Hematopoietic multipotent progenitor cell treated with erythropoietin and hydrocortisone succinate and interleukin-3 and kit ligand, for 8 days (in vitro differentiated cells): ENCODE measurements at regions not wholly inside any gene's neighbourhood (a gene's known extent, or its start where the extent isn't known, plus 50 kb on each side); places are given as distances from the start of the nearest gene placed in this dataset.

ENCODE experiments used
- DNase-seq: peaks from one replicate; pipeline ENCODE4 v3.0.0-alpha.2; 2015

DNA sequence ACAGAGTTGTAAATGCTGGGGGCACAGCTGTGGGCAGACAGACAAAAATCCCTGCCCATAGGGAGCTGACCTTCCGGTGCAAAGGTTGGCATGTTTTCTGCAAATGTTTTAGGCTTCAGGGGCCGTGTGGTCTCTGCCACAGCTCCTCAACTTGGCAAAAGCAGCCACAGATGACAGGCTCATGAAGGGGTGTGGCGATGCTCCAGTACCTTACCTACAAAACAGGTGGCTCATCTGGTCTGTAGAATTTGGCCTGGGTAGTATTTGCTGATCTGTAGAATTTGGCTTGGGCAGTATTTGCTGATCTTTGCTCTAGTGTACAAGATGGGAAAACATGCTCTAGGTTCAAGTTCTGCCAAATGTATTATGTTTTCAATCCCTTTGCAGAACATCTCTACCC, 283.9 kb downstream of the GADD45G start:
- no peak for DNase-seq

DNA sequence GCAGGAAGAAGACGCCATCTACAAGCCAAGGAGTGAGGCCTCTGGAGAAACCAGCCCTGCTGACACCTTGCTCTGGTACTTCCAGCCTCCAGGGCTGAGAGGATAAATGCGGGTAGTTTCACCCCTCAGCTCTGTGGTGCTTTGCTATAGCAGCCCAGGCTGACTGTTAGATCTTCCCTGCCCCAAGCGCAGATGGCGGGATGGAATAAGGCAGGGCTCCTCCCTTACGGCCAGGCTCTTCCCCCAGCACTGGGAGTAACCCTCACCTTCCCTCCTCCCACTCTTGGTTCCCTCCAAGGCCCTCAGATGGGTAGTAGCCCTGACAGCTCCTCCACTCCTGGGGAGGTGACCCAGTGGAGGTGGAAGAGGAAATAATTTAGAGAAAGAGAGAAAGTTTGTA, 285.1 kb downstream of the GADD45G start:
- DNase-seq = no peak

DNA sequence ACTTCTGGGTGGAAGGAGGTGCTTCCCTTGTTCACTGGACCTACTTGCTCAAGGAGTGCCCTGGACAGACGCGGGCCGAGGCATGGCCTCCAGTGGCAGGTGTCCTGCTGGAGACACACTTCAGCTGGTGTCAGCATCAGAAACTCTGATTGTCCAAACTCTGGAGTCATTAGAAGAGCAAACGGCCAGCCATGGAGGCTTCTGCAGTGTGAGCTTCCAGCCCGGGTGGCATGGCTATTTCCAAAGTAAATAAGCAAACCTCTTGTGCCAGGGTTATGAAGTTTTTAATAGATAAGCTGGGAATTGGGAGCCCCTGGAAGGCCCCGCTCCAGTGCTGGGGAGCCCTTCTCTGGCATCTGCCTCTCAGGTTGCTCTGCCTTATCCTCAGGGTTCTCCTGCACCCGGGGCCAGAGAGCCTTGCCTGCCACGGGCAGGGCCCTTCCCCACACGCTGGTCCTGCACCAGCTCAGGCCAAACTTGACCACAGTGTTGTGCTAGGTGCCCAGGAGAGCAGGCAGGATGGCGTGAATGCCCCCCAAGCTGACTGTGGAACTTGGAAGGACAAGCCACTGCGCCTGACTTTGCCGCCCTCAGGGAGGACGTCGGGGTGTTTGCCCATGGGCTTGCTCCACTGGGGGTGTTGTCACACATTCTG, 285.6 kb downstream of the GADD45G start:
- no peak for DNase-seq

DNA sequence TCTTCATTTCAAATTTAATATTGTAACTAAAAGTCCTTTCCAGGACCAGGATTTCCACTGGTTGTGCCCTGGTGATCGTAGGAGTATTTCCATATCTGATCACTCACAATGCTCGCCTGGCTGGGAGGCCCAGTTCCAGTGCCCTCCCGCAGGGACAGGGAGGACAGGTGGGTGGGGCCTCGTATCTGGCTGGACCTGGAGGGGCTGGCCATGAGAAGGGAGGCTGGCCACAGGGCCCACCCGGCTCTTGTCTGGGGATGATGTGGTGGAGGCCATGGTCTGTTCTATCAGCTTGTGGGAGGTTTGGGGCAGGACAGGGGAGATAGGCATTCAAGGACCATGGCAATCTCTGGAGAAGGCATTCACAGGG, 286.4 kb downstream of the GADD45G start:
- no peak for DNase-seq

DNA sequence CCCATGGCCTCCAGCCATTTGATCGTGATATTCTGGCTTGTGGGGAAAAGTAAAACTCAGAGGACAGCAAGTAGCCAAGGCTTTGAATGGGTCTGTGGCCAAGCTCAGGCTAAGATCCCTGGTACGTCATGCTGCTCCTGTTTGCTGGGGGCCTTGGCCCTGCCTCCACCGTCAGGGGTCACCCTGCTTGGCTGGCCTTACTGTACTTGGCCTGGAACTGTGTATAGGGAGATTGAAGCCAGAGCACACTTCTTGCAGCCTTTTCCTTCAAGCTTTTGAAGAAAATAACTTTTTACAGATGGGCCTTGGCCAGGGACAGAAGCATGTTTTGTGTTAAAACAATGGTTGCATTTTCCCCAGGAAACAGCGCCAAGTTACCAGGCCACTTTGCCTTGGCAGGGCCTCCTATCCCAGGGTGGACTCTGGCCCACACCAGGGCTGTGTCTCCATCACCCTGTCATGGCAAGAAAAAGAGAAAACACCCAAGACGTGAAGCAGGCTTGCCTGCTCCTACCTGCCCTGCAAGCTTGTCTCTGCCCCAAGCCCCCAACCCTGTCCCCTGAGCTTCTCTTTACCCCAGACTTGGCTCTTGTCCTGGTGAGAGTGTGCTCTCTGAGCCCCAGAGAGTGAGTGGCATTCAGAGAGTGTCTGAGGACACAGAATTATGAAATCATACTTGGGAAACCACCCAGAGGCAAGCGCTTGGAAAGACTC, 286.9 kb downstream of the GADD45G start:
- DNase-seq = no peak

DNA sequence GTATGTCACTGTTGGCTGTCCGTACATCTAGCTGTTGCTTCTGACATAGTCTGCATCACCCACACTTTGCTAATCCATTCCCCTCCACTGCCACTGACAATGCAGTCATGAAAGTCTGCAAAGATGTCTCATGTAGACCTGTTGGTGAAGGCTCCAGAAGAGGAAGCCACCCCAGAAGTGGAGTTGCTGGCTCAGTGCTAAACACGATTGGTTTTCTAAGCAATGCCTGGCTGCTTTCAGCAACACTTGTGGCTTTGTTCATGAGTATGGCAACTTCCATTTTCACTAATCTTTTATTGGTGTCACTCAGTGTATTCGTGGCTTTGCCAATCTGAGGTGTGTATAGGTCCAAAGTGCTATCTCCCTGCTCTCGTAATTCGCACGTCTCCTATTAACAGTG, 288.1 kb downstream of the GADD45G start:
- DNase-seq = no peak

DNA sequence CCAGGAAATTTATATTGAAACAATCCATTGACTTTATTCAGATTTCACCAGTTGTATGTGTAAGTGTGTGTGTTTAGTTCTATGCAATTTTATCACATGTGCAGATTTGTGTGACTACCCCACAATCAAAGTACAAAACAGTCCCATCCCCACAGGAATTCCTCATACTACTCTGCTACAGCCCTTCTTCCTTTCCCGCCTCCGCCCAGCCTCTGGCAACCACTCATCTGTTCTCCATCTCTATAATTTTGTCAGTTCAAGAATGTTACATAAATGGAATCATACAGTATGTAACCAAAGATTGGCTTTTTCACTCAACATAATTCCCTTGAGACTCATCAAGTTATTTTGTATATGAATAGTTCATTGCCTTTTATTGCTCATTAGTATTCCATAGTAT, 289.1 kb downstream of the GADD45G start:
- no peak for DNase-seq

DNA sequence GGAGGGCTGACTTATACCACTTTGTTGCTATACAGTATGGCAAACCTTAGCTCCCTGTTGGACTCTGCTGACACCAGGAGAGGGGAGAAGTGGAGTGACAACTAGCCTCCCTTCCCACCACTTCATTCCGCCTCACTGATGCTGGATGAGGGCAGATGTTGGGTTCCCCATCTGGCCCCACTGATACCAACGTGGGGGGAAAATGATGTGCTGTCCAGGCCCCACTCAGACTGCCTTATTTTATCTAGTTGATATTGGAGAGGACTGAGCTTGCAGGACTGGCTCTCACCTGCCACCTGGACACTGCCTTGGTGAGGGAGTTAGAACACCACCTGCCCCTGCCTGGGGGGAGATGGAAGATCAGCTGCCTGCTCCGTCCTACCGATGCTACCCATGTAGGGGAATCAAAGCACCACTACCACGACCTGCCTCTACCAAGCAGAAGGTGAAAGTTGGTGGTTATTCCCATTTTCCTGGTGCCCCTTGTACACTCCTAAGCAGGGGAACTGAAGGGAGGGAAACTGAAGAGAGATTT, 292.1 kb downstream of the GADD45G start:
- DNase-seq = no peak

DNA sequence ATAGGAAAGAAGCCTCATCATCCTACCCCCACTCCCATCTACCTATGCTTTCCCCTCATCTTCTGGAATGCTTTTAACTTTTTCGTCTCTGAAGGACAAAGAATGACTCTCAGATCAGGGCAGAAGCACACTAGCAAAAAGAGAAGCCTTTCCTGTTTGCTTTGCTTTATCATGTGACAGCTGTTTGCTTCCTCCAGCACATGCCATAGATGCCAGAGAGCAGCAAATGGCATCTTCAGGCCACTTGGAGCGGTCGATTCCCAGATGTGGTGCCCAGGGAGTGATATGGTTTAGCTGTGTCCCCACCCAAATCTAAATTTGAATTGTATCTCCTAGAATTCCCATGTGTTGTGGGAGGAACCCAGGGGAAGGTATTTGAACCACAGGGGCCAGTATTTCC, 294.8 kb downstream of the GADD45G start:
- no peak for DNase-seq

DNA sequence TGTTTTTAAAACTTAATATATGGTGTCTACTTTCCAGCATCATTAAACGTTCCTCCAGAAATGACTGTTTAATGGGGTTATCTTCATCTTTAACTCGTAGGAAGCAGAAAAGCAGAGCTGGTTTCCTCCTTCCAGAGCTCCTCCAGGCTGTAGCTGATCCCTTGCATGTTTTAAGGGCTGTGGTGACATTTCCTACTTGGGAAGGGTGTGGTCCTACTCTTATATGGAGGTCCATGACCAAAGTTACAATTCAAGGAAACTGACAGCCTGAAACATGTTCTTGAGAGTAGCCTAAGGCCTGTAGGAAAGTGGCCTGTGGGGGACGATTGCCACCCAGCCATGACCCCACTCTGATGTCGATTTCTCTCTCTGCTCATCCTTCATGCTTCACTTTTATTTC, 297.1 kb downstream of the GADD45G start:
- no peak for DNase-seq

DNA sequence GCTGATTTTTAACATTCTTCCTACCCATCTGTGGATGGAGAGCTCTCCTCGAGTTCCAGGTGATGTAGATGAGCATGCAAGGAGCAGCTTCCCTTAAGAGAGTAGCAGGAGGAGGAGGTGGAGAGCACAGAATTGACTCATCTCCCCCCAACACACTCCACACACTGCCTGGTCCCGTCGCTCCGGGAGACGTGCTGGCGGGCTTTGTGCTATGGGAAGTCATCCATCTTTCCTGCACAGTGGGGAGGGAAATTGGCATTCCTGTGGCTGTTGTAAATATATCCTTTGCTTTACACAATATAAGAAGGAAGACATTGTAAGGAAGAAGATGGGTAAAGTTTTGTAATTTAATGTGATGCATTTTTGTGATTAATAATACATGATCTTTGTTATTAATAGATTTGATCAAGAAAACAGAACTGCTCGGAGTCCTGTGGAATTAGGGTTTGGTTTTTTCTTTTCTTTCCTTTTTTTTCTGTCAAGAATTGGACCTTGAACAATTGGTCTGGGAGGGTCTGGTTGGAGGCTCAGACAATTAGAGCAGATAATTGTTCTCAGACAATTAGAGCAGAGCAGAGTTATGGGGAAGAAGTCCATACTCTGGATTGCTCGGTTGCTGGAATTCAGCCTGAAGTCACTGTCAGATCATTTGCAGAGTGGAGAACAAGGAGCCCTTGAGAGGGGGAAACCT, 297.8 kb downstream of the GADD45G start:
- no peak for DNase-seq

DNA sequence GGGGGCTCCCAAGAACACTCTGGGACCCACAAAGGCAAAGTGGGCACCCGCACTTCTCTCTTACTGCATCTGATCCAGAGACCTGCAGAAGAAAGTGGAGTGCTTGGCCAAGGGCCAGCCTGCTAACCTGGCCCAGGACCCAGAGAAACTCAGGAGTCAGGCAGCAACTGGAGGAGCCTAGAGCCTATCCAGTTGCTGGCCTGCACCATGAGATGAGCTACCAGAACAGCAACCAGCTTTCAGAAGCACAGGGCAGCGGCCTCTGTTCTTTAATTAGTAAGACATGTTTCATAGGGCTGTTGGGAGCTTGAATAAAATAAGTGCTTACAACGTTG, 298.3 kb downstream of the GADD45G start:
- no peak for DNase-seq

DNA sequence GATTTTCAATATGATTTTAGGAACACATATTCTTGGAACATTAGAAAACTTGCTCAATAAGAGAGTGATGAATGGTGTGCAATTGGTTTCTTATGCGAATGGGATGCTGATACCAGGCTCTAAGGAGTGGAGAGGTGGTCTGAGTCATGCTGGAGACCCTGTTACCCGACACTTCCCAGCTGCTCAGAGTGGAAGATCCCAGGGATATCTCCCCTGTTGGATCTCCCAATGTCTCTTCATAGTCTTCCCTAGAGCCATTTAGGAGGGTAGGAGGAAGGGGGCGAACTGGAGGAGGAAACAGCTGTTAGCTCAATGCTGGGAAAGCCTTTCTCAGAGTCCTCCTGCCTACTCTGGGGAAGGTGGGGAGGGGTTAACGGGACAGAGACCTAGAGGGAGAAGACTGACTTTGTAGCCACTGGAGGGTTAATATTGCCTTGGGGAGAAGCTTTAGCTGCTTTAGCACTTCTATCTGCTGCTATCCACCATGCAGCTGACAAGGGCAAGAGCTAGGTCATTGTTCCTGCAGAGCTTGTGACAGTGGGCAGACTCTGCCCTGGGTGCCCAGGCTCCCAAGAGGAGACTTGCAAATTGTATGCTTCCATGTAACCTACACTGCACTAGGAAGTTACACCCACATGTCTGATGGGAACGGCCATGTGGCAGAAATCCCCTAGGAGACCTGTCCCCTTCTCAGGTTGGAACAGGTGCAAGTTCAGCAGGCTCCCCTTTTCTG, 301.0 kb downstream of the GADD45G start:
- no peak for DNase-seq

DNA sequence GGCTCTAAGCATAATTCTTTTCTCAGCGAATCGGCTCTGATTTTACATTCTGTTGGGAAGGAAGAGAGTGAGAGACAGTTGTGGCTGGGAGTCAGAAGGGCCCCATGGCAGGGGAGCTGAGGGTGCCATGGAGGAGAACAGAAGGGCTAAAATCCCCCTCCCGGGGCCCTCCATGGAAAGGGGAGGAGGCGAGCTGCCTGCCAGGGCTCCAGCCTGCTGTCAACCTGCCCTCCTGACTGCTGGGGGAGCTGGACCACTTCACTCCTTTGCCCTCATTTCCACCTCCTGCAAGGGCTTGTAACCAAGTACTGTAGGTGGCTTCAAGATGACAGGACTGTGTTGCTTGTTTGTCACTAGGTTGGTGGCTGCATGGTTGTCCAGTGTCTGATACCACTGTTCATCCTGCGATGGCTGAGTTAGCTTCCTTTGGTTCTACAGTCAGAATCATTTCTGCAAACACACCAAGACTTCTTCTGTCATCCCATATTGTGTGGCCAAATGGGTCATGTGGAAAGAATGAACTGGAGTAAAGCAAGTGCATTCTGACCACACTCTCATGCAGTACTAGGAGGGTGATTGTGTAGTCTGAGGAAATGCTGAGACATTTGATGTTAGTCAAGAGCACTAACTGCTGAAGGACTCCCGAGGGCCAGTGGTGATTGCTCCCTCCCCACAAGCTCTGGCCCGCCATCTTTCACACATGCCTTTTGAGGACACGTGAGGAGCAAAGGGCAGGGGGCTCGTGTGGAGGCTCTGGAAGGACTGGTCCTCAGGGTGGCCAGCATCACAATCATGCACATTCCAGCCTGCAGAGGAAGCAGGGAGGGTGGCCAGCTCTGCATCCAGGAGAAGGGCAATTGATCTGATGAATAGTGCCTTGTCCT, 307.2 kb downstream of the GADD45G start:
- no peak for DNase-seq

DNA sequence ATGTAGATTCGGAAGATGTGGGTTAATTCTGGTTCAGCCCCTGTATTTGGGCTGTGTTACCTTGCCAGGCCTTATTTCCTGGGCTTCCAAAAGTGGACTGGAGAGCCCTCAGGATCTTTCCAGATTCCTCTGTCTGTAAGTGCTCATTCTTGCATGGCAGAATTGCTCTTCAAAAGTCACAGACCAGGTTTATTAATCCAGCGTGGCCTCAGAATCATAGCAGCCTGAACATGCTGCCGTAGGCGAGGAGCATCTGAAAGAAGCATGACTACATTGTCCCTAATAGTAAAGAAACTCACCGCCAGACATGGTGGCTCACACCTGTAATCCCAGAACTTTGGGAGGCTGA, 307.8 kb downstream of the GADD45G start:
- no peak for DNase-seq

DNA sequence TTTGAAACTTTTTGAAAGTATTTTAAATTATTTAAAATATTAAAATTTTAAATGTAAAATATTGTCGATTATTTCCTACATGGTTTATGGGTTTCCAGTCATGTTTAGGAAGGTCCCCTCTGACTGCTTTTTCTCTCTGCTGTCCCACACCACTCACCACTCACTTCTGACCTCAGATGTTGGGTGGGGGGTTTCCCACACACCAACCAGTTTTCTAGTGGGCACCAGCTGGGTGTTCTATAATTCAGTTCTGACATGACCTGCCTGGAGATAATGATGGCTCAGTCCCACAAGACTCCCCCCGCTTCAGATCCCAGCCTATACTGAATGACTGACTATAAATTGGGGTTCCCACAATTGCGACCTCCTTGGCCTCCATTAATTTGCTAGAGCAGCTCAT, 310.4 kb downstream of the GADD45G start:
- DNase-seq = no peak

DNA sequence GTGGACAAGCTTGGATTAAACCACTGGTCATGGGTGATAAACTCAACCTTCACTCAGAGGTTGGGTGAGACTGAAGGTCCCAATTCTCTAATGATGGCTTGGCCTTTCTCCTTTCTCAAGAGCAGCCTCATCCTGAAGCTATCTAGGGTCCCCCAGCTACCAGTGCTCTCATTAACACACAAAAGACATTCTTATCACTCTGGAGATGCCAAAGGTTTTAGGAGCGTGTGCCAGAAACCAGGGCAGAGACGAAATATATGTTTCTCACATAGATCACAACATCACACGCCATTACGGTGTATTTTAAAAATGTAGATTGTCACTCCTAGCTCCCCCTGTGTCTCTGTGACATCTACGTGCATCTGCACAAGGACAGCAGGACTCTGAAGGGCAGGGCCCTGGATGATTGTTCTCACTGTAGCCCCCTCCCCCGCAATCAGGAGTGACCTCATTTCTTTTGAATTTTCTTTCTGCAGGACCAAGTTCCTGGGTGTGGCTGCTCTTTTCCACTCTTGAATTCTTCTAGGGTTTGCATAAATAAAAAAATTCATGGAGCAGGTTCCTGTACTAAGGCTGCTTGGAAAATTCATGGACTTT, 311.3 kb downstream of the GADD45G start:
- no peak for DNase-seq

DNA sequence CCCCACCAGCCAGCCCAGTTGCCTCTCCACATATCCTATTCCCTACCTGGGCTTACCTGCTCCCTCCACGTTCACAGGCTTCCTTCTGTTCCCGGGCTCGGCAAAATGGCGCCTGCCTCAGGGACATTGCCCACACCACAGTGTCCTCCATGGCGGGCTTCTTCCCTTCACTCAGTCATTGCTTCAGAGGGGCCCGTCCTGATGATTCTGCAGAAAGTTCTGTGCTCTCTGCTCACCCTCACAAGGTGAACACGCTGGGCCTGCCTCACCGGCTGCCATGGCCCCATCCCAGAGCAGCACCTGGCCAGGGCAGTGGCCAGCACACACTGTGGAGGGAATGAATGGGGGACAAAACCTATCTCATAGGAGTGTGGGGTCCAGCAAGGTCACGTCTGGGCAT, 313.0 kb downstream of the GADD45G start:
- DNase-seq = no peak

DNA sequence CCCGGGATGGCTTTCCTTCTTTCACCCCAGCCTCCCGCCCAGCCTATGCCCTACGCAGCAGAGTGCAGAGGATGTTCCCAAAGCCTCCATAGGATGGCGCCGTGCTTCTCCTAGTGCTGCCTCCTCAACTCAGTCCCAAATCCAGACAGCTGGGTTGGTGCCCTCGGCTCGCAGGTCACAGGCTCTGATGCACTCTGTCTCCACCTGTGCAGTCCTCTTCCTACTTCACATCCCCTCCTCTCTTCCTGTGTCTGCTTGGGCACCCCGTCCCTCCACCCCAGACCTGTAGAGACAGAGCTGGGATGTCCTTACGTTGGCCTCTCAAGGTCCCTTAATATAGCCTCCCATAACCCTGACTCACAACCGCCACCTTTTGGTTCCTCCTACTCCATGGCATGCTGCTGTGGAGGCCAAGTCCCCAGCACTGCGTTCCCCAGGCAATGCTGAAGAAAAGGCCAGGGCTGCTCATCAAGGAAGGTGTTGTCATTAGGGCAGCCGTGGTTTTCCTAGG, 314.4 kb downstream of the GADD45G start:
- DNase-seq = peak; percentile 50

DNA sequence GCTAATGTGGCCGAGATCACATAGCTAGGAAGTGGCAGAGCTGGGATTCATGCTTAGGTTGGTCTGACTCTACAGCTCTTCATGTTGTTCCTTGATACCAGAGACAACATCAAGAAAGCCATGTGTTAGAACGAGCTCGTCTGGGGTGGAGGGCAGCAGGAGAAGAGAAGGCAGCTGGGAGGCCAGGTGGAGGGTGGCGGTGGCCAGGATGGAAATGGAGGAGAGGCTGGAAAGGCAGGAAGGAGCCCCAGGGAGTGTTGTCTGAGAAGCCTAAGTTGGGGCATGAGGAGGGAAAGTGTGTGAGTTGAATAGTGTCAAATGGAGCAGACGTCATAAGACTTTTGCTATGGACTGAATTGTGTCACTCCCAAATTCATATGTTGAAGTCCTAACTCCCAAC, 315.3 kb downstream of the GADD45G start:
- DNase-seq = no peak

DNA sequence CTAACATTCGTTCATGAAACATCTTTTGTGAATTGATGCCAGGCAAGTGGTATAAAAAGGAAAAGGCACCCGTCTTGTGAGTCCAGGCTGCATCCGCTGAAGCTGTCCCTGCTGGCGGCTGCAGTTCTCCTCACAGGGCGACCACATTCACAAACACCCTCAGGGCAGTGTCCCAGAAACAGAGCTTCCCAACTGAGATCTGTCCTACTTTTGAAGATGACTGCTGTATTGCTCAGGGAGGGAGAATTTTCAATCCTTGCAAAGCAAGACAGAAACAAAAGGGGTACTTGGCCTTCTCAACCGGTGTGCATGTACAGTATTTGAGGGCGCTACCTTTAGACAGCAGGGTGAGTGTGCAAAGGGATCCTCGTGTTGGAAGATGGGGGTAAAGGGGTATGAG, 316.1 kb downstream of the GADD45G start:
- DNase-seq = no peak

DNA sequence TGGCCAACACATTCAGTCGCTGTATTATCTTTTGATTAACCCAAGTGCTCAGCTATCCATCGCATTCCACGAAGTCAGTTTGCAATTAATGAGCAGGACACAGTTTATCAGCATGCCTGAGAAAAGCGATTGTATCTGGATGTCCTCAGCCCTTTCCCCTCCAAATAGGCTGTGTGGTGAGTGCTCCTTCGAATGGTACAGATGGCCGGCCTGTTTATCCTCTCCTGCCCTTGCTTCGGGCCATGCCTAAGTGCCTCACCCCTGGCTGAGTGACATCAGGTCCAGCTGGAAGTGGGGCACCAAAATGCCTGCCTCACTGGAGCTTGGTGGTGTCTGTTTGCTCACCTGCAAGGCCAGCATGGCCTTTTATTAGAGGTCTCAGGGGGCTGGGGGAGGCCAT, 317.3 kb downstream of the GADD45G start:
- DNase-seq = no peak
